Esophagus muscularis mucosa (tissue), 4 donors: ENCODE measurements at regions not wholly inside any gene's neighbourhood (a gene's known extent, or its start where the extent isn't known, plus 50 kb on each side); places are given as distances from the start of the nearest gene placed in this dataset.

ENCODE experiments used
- DNase-seq: peaks from one replicate; pipeline ENCODE4 v3.0.0-alpha.2; 2017; ENCODE audit errors: extremely low spot score
- H3K27ac ChIP-seq, 4 donors: fragments of 200-600 bp; sonication (generic); replicated peaks in 1 of 4; 1 replicate in 3 of 4; 2 replicates in 1 of 4; pipeline ENCODE4 v1.5.1; 2016 to 2019; ENCODE audit warnings: mild to moderate bottlenecking in 1 of 4
- H3K27me3 ChIP-seq, 4 donors: fragments of 200-600 bp; sonication (generic); one replicate each; pipeline versions ENCODE4 v1.5.1 to v1.6.0; 2016 to 2019
- H3K36me3 ChIP-seq, 4 donors: fragments of 200-600 bp; sonication (generic); one replicate each; pipeline ENCODE4 v1.5.1; 2016 to 2019
- H3K4me1 ChIP-seq, 4 donors: fragments of 200-600 bp; sonication (generic); one replicate each; pipeline ENCODE4 v1.5.1; 2016 to 2019
- H3K4me3 ChIP-seq, 4 donors: fragments of 200-600 bp; sonication (generic); 1 replicate in 2 of 4; 2 replicates in 2 of 4; pipeline ENCODE4 v1.5.1; 2016 to 2019; ENCODE audit warnings: mild to moderate bottlenecking in 4 of 4, moderate library complexity in 1 of 4
- H3K9me3 ChIP-seq, 4 donors: fragments of 200-600 bp; sonication (generic); 1 replicate in 3 of 4; 2 replicates in 1 of 4; pipeline ENCODE4 v1.5.1; 2016 to 2019
- CTCF ChIP-seq, 3 experiments: fragments of 200-600 bp in 2 of 3; fragments of 450-650 bp in 1 of 3; sonication (generic) in 2 of 3; IDR thresholded peaks; one replicate each; pipeline ENCODE4 v1.5.1; 2017 to 2019; ENCODE audit warnings: antibody characterized with exemption in 3 of 3, mild to moderate bottlenecking in 2 of 3, moderate library complexity in 1 of 3
- EP300 ChIP-seq: sonication (generic); formaldehyde crosslinking; IDR thresholded peaks from one replicate; pipeline ENCODE4 v1.6.1; 2017; ENCODE audit warnings: antibody characterized with exemption
- POLR2A ChIP-seq: fragments of 450-650 bp; IDR thresholded peaks from one replicate; pipeline ENCODE4 v1.6.1; 2017; ENCODE audit warnings: antibody characterized with exemption, moderate library complexity, mild to moderate bottlenecking, low read depth
- POLR2AphosphoS5 ChIP-seq, 2 donors: sonication (generic); formaldehyde crosslinking; IDR thresholded peaks; one replicate each; pipeline ENCODE4 v1.6.1; 2017; ENCODE audit warnings: antibody characterized with exemption in 2 of 2
- WGBS: methylation state at CpG from one replicate; pipeline ENCODE4 v1.1.5; 2018; 5-methylcytosine and 5-hydroxymethylcytosine counted together
- intact Hi-C: fragments of 100-400 bp; cut with DNase I; formaldehyde crosslinking; loops from one replicate; pipeline ENCODE4 v1.15.1; 2023

- no peak for TF ChIP-seq EP300
- no peak for TF ChIP-seq POLR2AphosphoS5 (IDR thresholded peaks at IDR 0.05)
- no peak for TF ChIP-seq POLR2A
- no peak for TF ChIP-seq CTCF (IDR thresholded peaks at IDR 0.05)
- 97% methylated on average over 2 of the region's 2 CpGs for WGBS
- intact Hi-C loops: no loop called here
These were observed 1612.4 kb upstream of the LRRTM3 start for GRCh38 chr10:65313406-65313805.

GRCh38 chr10:65314253-65314652 is 1611.6 kb upstream of the LRRTM3 start:
- TF ChIP-seq POLR2AphosphoS5 (IDR thresholded peaks at IDR 0.05): no peak
- no peak for TF ChIP-seq CTCF (IDR thresholded peaks at IDR 0.05)
- no peak for TF ChIP-seq EP300
- no peak for TF ChIP-seq POLR2A
- Histone ChIP-seq H3K9me3 (no peaks in the 10 kb centered on the region), H3K4me3 (no peak overlapping the region), H3K36me3 (no peaks in the 10 kb centered on the region), H3K4me1 (no peaks in the 10 kb centered on the region), H3K27ac (no peak overlapping the region), H3K27me3 (no peaks in the 10 kb centered on the region)
- no peak for DNase-seq
- intact Hi-C loops: no loop called here
- 99% methylated on average over 3 of the region's 3 CpGs for WGBS

More at GRCh38 chr10:65313406-65313805, 1612.4 kb upstream of the LRRTM3 start:
- H3K4me1 ChIP-seq: no peaks in the 10 kb centered on the region
- no peak for DNase-seq
- no peaks in the 10 kb centered on the region for H3K27me3 ChIP-seq
- no peaks in the 10 kb centered on the region for H3K36me3 ChIP-seq
- H3K27ac ChIP-seq: no peak overlapping the region
- H3K9me3 ChIP-seq: no peaks in the 10 kb centered on the region
- H3K4me3 ChIP-seq: no peak overlapping the region

GRCh38 chr10:65319493-65319892 is 1606.3 kb upstream of the LRRTM3 start:
- DNase-seq: no peak
- TF ChIP-seq POLR2AphosphoS5 (IDR thresholded peaks at IDR 0.05): no peak
- WGBS: 71% methylated on average over 5 of the region's 5 CpGs
- intact Hi-C loops: no loop called here
- Histone ChIP-seq H3K4me3 (no peak overlapping the region), H3K27ac (no peak overlapping the region), H3K27me3 (no peaks in the 10 kb centered on the region), H3K9me3 (no peaks in the 10 kb centered on the region), H3K4me1 (no peaks in the 10 kb centered on the region), H3K36me3 (no peaks in the 10 kb centered on the region)

GRCh38 chr10:65320236-65321026 is 1605.4 kb upstream of the LRRTM3 start:
- no peak for DNase-seq
- TF ChIP-seq POLR2AphosphoS5 (IDR thresholded peaks at IDR 0.05): no peak
- no peak for TF ChIP-seq POLR2A

GRCh38 chr10:65323802-65324201 is 1602.0 kb upstream of the LRRTM3 start:
- H3K27ac ChIP-seq: no peak overlapping the region
- intact Hi-C loops: no loop called here
- H3K4me1 ChIP-seq: no peaks in the 10 kb centered on the region
- no peaks in the 10 kb centered on the region for H3K9me3 ChIP-seq
- no peaks in the 10 kb centered on the region for H3K27me3 ChIP-seq
- H3K36me3 ChIP-seq: no peaks in the 10 kb centered on the region
- WGBS: 95% methylated on average over 6 of the region's 6 CpGs
- TF ChIP-seq EP300 (no peak), POLR2AphosphoS5 (IDR thresholded peaks at IDR 0.05) (no peak), CTCF (IDR thresholded peaks at IDR 0.05) (no peak), POLR2A (no peak)
- no peak overlapping the region for H3K4me3 ChIP-seq
- DNase-seq: no peak

More at GRCh38 chr10:65320236-65321026, 1605.4 kb upstream of the LRRTM3 start:
- no peaks in the 10 kb centered on the region for H3K4me1 ChIP-seq
- no peak overlapping the region for H3K27ac ChIP-seq
- no peaks in the 10 kb centered on the region for H3K9me3 ChIP-seq
- H3K27me3 ChIP-seq: no peaks in the 10 kb centered on the region
- no peaks in the 10 kb centered on the region for H3K36me3 ChIP-seq
- WGBS: 85% methylated on average over 3 of the region's 3 CpGs
- intact Hi-C loops: no loop called here
- H3K4me3 ChIP-seq: no peak overlapping the region
